ENCODE measurements at regions not wholly inside any gene's neighbourhood (a gene's known extent, or its start where the extent isn't known, plus 50 kb on each side); places are given as distances from the start of the nearest gene placed in this dataset.

DNA sequence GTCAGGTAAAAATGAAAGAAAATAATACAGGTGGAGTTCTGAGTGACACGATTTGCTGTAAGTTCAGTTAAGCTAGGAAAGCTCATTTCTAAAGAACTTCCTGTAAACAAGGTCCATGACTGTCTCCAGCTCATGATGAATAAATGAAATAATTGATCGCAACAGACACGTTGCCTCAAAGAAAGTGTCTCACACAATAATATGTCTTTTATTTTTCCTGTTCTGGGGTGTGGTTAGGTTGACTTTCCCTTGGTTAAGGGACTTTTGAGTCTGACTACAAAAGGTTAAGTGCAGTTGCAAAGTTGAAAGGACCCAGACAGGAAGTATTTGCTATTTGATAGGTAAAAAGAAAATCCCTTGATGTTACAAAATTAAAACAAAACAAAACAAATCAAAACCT lies 304.2 kb upstream of the PRDM1 start:
- Histone ChIP-seq H2AFZ (ENCODE audit: low read depth) (no peak overlapping the region; the same call in 1 of the 2 replicates), H3K9me3 (no peaks in the 10 kb centered on the region), H3K9ac (no peak overlapping the region), H3F3A (replicated peaks; ENCODE audit: insufficient read depth) (no peaks in the 10 kb centered on the region), H3K4me1 (ENCODE audit: control insufficient read depth in 1 of 2, insufficient read depth in 2 of 2, low read depth in 1 of 2, low read length in 1 of 2) (no peaks in the 10 kb centered on the region), H3K27ac (ENCODE audit: low read depth in 2 of 2, low read length in 1 of 2) (no peak overlapping the region), H3K4me3 (ENCODE audit: low read depth in 2 of 2, low read length in 1 of 2) (no peak overlapping the region), H3K79me2 (ENCODE audit: insufficient read depth) (no peaks in the 10 kb centered on the region), H3K4me2 (no peak overlapping the region), H4K20me1 (ENCODE audit: insufficient read depth) (no peaks in the 10 kb centered on the region), H3K36me3 (replicated peaks in 1 of 2; ENCODE audit: control insufficient read depth in 1 of 2, insufficient read depth in 2 of 2, low read length in 1 of 2) (no peaks in the 10 kb centered on the region), H3K27me3 (ENCODE audit: insufficient read depth) (no peaks in the 10 kb centered on the region), H3K9me2 (no peaks in the 10 kb centered on the region)
- ChIA-PET CTCF (no interaction called here), POLR2A (no interaction called here)
- TF ChIP-seq, protein P1, sequence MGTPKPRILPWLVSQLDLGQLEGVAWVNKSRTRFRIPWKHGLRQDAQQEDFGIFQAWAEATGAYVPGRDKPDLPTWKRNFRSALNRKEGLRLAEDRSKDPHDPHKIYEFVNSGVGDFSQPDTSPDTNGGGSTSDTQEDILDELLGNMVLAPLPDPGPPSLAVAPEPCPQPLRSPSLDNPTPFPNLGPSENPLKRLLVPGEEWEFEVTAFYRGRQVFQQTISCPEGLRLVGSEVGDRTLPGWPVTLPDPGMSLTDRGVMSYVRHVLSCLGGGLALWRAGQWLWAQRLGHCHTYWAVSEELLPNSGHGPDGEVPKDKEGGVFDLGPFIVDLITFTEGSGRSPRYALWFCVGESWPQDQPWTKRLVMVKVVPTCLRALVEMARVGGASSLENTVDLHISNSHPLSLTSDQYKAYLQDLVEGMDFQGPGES (IDR thresholded peaks at IDR 0.05; ENCODE audit: low read depth, low read length), result no peak
- TF ChIP-seq MEF2A (IDR thresholded peaks at IDR 0.05; ENCODE audit: borderline replicate concordance, low read depth) (no peak), RAD21 (IDR thresholded peaks at IDR 0.05; ENCODE audit: low read length) (no peak), EP300 (IDR thresholded peaks at IDR 0.05; ENCODE audit: borderline replicate concordance in 1 of 2, low read depth in 1 of 2, low read length in 1 of 2) (no peak), TCF12 (IDR thresholded peaks at IDR 0.05) (no peak), TAF1 (IDR thresholded peaks at IDR 0.05; ENCODE audit: borderline replicate concordance, low read depth, low read length) (no peak), NRF1 (IDR thresholded peaks at IDR 0.05; ENCODE audit: low read depth, low read length) (no peak), RXRA (IDR thresholded peaks at IDR 0.05; ENCODE audit: borderline replicate concordance, low read depth) (no peak), FOXJ3 (CRISPR knock-in tag; IDR thresholded peaks at IDR 0.05) (no peak), FOSL2 (IDR thresholded peaks at IDR 0.05; ENCODE audit: borderline replicate concordance, low read depth) (no peak), CHD2 (IDR thresholded peaks at IDR 0.05; ENCODE audit: low read length, partially characterized antibody) (no peak), SMC3 (IDR thresholded peaks at IDR 0.05; ENCODE audit: low read depth, low read length) (no peak), ELF1 (IDR thresholded peaks at IDR 0.05) (no peak), SIN3A (IDR thresholded peaks at IDR 0.05; ENCODE audit: borderline replicate concordance, low read depth, low read length) (no peak), MXI1 (IDR thresholded peaks at IDR 0.05; ENCODE audit: low read depth, low read length) (no peak), GATA2 (CRISPR knock-in tag; IDR thresholded peaks at IDR 0.05) (no peak), EZH2phosphoT487 (IDR thresholded peaks at IDR 0.05; ENCODE audit: borderline replicate concordance, low read depth) (no peak), YY1 (IDR thresholded peaks at IDR 0.05; ENCODE audit: low read depth) (no peak)
- TF ChIP-seq, protein P2, sequence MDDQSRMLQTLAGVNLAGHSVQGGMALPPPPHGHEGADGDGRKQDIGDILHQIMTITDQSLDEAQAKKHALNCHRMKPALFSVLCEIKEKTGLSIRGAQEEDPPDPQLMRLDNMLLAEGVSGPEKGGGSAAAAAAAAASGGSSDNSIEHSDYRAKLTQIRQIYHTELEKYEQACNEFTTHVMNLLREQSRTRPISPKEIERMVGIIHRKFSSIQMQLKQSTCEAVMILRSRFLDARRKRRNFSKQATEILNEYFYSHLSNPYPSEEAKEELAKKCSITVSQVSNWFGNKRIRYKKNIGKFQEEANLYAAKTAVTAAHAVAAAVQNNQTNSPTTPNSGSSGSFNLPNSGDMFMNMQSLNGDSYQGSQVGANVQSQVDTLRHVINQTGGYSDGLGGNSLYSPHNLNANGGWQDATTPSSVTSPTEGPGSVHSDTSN (IDR thresholded peaks at IDR 0.05), result no peak; the same call in 1 of the 2 replicates
- TF ChIP-seq, protein P3, sequence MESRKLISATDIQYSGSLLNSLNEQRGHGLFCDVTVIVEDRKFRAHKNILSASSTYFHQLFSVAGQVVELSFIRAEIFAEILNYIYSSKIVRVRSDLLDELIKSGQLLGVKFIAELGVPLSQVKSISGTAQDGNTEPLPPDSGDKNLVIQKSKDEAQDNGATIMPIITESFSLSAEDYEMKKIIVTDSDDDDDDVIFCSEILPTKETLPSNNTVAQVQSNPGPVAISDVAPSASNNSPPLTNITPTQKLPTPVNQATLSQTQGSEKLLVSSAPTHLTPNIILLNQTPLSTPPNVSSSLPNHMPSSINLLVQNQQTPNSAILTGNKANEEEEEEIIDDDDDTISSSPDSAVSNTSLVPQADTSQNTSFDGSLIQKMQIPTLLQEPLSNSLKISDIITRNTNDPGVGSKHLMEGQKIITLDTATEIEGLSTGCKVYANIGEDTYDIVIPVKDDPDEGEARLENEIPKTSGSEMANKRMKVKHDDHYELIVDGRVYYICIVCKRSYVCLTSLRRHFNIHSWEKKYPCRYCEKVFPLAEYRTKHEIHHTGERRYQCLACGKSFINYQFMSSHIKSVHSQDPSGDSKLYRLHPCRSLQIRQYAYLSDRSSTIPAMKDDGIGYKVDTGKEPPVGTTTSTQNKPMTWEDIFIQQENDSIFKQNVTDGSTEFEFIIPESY (IDR thresholded peaks at IDR 0.05; ENCODE audit: borderline replicate concordance, low read depth), result no peak
- DNase-seq, result no peak
- WGBS (ENCODE audit: low lambda C conversion rate), result 30% methylated on average over 3 of the region's 3 CpGs
